WTC11 (cell line): ENCODE measurements at regions not wholly inside any gene's neighbourhood (a gene's known extent, or its start where the extent isn't known, plus 50 kb on each side); places are given as distances from the start of the nearest gene placed in this dataset.

Source experiments
- FOXJ3 ChIP-seq: sonication (generic); formaldehyde crosslinking; IDR thresholded peaks from 2 replicates; pipeline ENCODE4 v1.9.0; 2021; ENCODE audit warnings: missing genetic modification reagents, mild to moderate bottlenecking, borderline replicate concordance
- FOXP4 ChIP-seq: sonication (generic); formaldehyde crosslinking; IDR thresholded peaks from 2 replicates; pipeline ENCODE4 v1.8.0; 2022; ENCODE audit warnings: mild to moderate bottlenecking, missing genetic modification reagents

DNA sequence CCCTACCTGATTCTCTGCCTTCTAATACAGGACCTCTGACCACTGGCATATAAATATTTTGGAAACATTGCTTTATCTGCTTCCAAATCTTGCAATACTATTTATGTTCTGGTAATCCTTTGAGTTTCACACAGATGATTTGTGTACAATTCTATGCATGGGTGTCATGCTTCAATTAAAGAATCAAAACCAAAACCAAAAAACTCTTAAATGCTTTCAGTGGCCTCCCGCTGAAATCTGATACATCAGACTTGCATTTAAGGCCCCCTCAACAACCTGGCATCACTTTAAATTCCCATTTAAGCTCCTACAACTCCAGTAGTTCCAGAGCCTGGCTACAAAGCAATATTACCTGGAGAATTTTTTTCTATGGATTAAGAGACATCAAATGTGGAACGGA, 221.7 kb upstream of the NAV3 start:
- TF ChIP-seq FOXJ3 (no peak), FOXP4 (CRISPR knock-in tag) (no peak)
